A673 (cell line): ENCODE measurements at regions not wholly inside any gene's neighbourhood (a gene's known extent, or its start where the extent isn't known, plus 50 kb on each side); places are given as distances from the start of the nearest gene placed in this dataset.
"Not testable (repeated sequence)": the region's sequence is repeated elsewhere in the genome, so short reads cannot be mapped to it uniquely, and the experiment has no call there.

ENCODE experiments used
- BruUV-seq: library from RNA; stranded (reverse); fragments of 400-500 nt; replicated peaks from 2 replicates; lab custom pipeline; 2021; lab: Mats Ljungman, UMichigan
- CTCF ChIA-PET: fragments of 300-600 bp; sonication (Branson Sonifier 250); formaldehyde crosslinking; loops from one replicate; lab custom pipeline; 2022; ENCODE audit warnings: antibody characterized with exemption; lab: Charles Lee
- POLR2A ChIA-PET: fragments of 300-600 bp; sonication (Branson Sonifier 250); formaldehyde crosslinking; loops from one replicate; lab custom pipeline; 2022; ENCODE audit warnings: antibody characterized with exemption; ENCODE audit not compliant: low non-redundant PET; lab: Charles Lee
- DNase-seq: peaks from one replicate; pipeline ENCODE4 v3.0.0-alpha.2; 2015; ENCODE audit warnings: low spot score
- H3K27ac ChIP-seq: fragments of 200-600 bp; sonication (generic); 2 replicates; pipeline ENCODE4 v1.5.1; 2016; ENCODE audit warnings: mixed run types, low read depth, mild to moderate bottlenecking, mixed read lengths, antibody characterized with exemption, low read length; ENCODE audit not compliant: poor library complexity, severe bottlenecking
- H3K27me3 ChIP-seq: fragments of 200-600 bp; sonication (generic); replicated peaks from 2 replicates; pipeline ENCODE4 v1.6.1; 2017; ENCODE audit warnings: mixed run types, low read depth, mild to moderate bottlenecking, mixed read lengths, antibody characterized with exemption, low read length; ENCODE audit not compliant: insufficient read depth, poor library complexity
- H3K36me3 ChIP-seq: fragments of 200-600 bp; sonication (generic); 2 replicates; pipeline ENCODE4 v1.6.1; 2016; ENCODE audit warnings: mixed run types, mild to moderate bottlenecking, mixed read lengths, antibody characterized with exemption, low read length; ENCODE audit not compliant: insufficient read depth, poor library complexity, severe bottlenecking
- H3K4me1 ChIP-seq: fragments of 200-600 bp; sonication (generic); 2 replicates; pipeline ENCODE4 v1.6.1; 2017; ENCODE audit warnings: mixed run types, mild to moderate bottlenecking, mixed read lengths, antibody characterized with exemption, low read length; ENCODE audit not compliant: insufficient read depth, poor library complexity, severe bottlenecking
- H3K4me3 ChIP-seq: fragments of 200-600 bp; sonication (generic); 2 replicates; pipeline ENCODE4 v1.5.1; 2016; ENCODE audit warnings: low read depth, mixed run types, mild to moderate bottlenecking, mixed read lengths, low read length; ENCODE audit not compliant: poor library complexity, severe bottlenecking
- H3K9me3 ChIP-seq: fragments of 200-600 bp; sonication (generic); 2 replicates; pipeline ENCODE4 v1.6.1; 2016; ENCODE audit warnings: mixed run types, low read depth, mild to moderate bottlenecking, mixed read lengths, antibody characterized with exemption, low read length; ENCODE audit not compliant: poor library complexity, severe bottlenecking
- CTCF ChIP-seq: fragments of 300-800, 200-600 bp; sonication (generic); conservative IDR thresholded peaks from 2 replicates; pipeline ENCODE4 v1.5.1; 2017; ENCODE audit warnings: low read depth, mild to moderate bottlenecking, antibody characterized with exemption, low read length, moderate library complexity, mixed read lengths
- EZH2 ChIP-seq: fragments of 200-600 bp; sonication (generic); IDR thresholded peaks from 2 replicates; pipeline ENCODE4 v1.6.1; 2017; ENCODE audit warnings: borderline replicate concordance, low read depth, mild to moderate bottlenecking, mixed read lengths, antibody characterized with exemption, low read length; ENCODE audit not compliant: poor library complexity, severe bottlenecking
- intact Hi-C: fragments of 100-400 bp; cut with micrococcal nuclease; formaldehyde crosslinking; loops from one replicate; pipeline ENCODE4 v1.10.0; 2022; ENCODE audit not compliant: unreplicated experiment

GRCh38 chr21:14013056-14013603 is 197.6 kb downstream of the LIPI start:
- no TSS peak for BruUV-seq
- intact Hi-C loops: no loop called here
- no peak overlapping the region for H3K27ac ChIP-seq
- no peak for TF ChIP-seq EZH2
- TF ChIP-seq CTCF: no peak
- POLR2A ChIA-PET: no interaction called here
- no peak for DNase-seq
- no peaks in the 10 kb centered on the region for H3K27me3 ChIP-seq
- CTCF ChIA-PET: no interaction called here
- H3K4me1 ChIP-seq: no peaks in the 10 kb centered on the region
- no peaks in the 10 kb centered on the region for H3K36me3 ChIP-seq
- no peak overlapping the region for H3K4me3 ChIP-seq
- no peaks in the 10 kb centered on the region for H3K9me3 ChIP-seq

GRCh38 chr21:14012409-14012808 is 198.3 kb downstream of the LIPI start:
- H3K4me3 ChIP-seq: no peak overlapping the region
- no peak for DNase-seq
- BruUV-seq: no TSS peak
- TF ChIP-seq CTCF: no peak
- no peak for TF ChIP-seq EZH2
- H3K9me3 ChIP-seq: no peaks in the 10 kb centered on the region
- H3K27me3 ChIP-seq: no peaks in the 10 kb centered on the region
- POLR2A ChIA-PET: no interaction called here
- no peak overlapping the region for H3K27ac ChIP-seq
- CTCF ChIA-PET: no interaction called here
- H3K4me1 ChIP-seq: no peaks in the 10 kb centered on the region
- intact Hi-C loops: no loop called here
- no peaks in the 10 kb centered on the region for H3K36me3 ChIP-seq

GRCh38 chr21:14011751-14012150 is 199.0 kb downstream of the LIPI start:
- POLR2A ChIA-PET, H3K9me3 ChIP-seq, H3K27ac ChIP-seq, H3K27me3 ChIP-seq, DNase-seq, H3K36me3 ChIP-seq, H3K4me3 ChIP-seq, CTCF ChIA-PET, H3K4me1 ChIP-seq, BruUV-seq, intact Hi-C loops: not testable (repeated sequence)

GRCh38 chr21:14011149-14011548 is 199.6 kb downstream of the LIPI start:
- CTCF ChIA-PET, H3K27ac ChIP-seq, H3K9me3 ChIP-seq, H3K36me3 ChIP-seq, H3K4me3 ChIP-seq, H3K4me1 ChIP-seq, POLR2A ChIA-PET, intact Hi-C loops, H3K27me3 ChIP-seq, BruUV-seq, DNase-seq: not testable (repeated sequence)
